Mesendoderm (in vitro differentiated cells): ENCODE measurements at regions not wholly inside any gene's neighbourhood (a gene's known extent, or its start where the extent isn't known, plus 50 kb on each side); places are given as distances from the start of the nearest gene placed in this dataset.
A peak's percentile ranks its signal among the peaks of the same experiment; 100 is the strongest.

Source experiments
- DNase-seq: peaks from one replicate; pipeline ENCODE4 v3.0.0; 2013
- H2AK5ac ChIP-seq: 2 replicates; pipeline ENCODE4 v1.6.1; 2013; ENCODE audit warnings: low read length, inconsistent platforms
- H2BK120ac ChIP-seq: 2 replicates; pipeline ENCODE4 v1.6.1; 2013; ENCODE audit warnings: low read depth, mild to moderate bottlenecking, low read length, moderate library complexity, mixed read lengths
- H2BK15ac ChIP-seq: replicated peaks from 2 replicates; pipeline ENCODE4 v1.6.1; 2013; ENCODE audit warnings: low read depth, mild to moderate bottlenecking, moderate library complexity
- H2BK5ac ChIP-seq: 2 replicates; pipeline ENCODE4 v1.6.1; 2013; ENCODE audit warnings: low read length, inconsistent platforms
- H3K18ac ChIP-seq: 2 replicates; pipeline ENCODE4 v1.6.1; 2013; ENCODE audit warnings: mild to moderate bottlenecking, low read length, mixed read lengths
- H3K23ac ChIP-seq: one replicate; pipeline ENCODE4 v1.6.1; 2013; ENCODE audit warnings: low read length
- H3K27ac ChIP-seq: 2 replicates; pipeline ENCODE4 v1.5.1; 2013; ENCODE audit warnings: low read depth, mild to moderate bottlenecking, inconsistent platforms, low read length, moderate library complexity
- H3K27me3 ChIP-seq: 2 replicates; pipeline ENCODE4 v1.6.1; 2013; ENCODE audit warnings: low read length, control low read depth, mild to moderate bottlenecking, inconsistent platforms; ENCODE audit not compliant: insufficient read depth, poor library complexity
- H3K36me3 ChIP-seq: 2 replicates; pipeline ENCODE4 v1.6.1; 2013; ENCODE audit warnings: low read length, inconsistent platforms; ENCODE audit not compliant: control insufficient read depth, insufficient read depth
- H3K4ac ChIP-seq: one replicate; pipeline ENCODE4 v1.6.1; 2013; ENCODE audit warnings: low read depth, mild to moderate bottlenecking, low read length, moderate library complexity
- H3K4me1 ChIP-seq: 2 replicates; pipeline ENCODE4 v1.6.1; 2013; ENCODE audit warnings: low read depth, low read length, inconsistent platforms; ENCODE audit not compliant: control insufficient read depth
- H3K4me2 ChIP-seq: 2 replicates; pipeline ENCODE4 v1.6.1; 2013; ENCODE audit warnings: low read length
- H3K4me3 ChIP-seq: 2 replicates; pipeline ENCODE4 v1.5.1; 2013; ENCODE audit warnings: mild to moderate bottlenecking, low read length
- H3K56ac ChIP-seq: one replicate; pipeline ENCODE4 v1.6.1; 2013; ENCODE audit warnings: low read length
- H3K79me1 ChIP-seq: 2 replicates; pipeline ENCODE4 v1.6.1; 2013; ENCODE audit warnings: low read length, inconsistent platforms
- H3K79me2 ChIP-seq: 2 replicates; pipeline ENCODE4 v1.6.1; 2013; ENCODE audit warnings: mild to moderate bottlenecking, low read length; ENCODE audit not compliant: control insufficient read depth, insufficient read depth
- H3K9ac ChIP-seq: 2 replicates; pipeline ENCODE4 v1.6.1; 2013; ENCODE audit warnings: low read length, inconsistent platforms
- H4K5ac ChIP-seq: one replicate; pipeline ENCODE4 v1.6.1; 2013; ENCODE audit warnings: low read length
- H4K8ac ChIP-seq: one replicate; pipeline ENCODE4 v1.6.1; 2013; ENCODE audit warnings: low read depth, mild to moderate bottlenecking, control low read depth, low read length, moderate library complexity
- WGBS: extraction: QIAGEN DNeasy Blood & Tissue Kit; methylation state at CpG from one replicate; pipeline ENCODE4 v1.1.7; 2013; ENCODE audit warnings: low lambda C conversion rate, missing lambda C conversion rate; ENCODE audit not compliant: insufficient coverage; ENCODE audit errors: extremely low coverage; 5-methylcytosine and 5-hydroxymethylcytosine counted together

DNA sequence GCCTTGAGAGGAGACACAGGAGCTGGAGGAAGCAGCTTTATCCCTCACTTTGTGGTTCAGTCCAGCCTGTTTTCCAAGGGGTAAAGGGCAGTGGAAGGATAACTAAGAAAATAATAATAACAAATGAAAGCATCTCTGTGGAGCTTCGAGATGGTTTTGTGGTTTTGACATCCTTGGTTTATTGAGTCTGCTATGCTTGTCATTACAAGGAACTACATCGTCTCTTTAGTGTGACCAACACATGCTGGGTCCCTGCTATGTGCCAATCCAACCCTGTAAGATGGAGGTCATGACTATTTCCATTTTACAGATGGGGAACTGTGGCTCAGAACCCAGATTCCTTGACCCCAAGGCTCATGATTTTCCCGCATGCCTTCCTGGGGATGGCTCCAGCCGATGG is 124.8 kb downstream of the MRM1 start:
- peak overlapping the region; percentile 63 for H2AK5ac ChIP-seq
- no peak overlapping the region for H2BK120ac ChIP-seq
- no peak overlapping the region for H3K4me2 ChIP-seq
- H3K18ac ChIP-seq = peak overlapping the region; percentile 57
- no peak overlapping the region for H3K23ac ChIP-seq
- WGBS = no CpG with 5 or more reads among the region's 4 CpGs
- no peaks in the 10 kb centered on the region for H3K27me3 ChIP-seq
- peaks cover 28% of the 10 kb centered on the region for H3K4me1 ChIP-seq
- DNase-seq = no peak
- H4K5ac ChIP-seq = no peak overlapping the region
- no peaks in the 10 kb centered on the region for H3K36me3 ChIP-seq
- H3K79me1 ChIP-seq = no peaks in the 10 kb centered on the region
- H3K79me2 ChIP-seq = no peaks in the 10 kb centered on the region
- H4K8ac ChIP-seq = no peak overlapping the region
- H3K56ac ChIP-seq = peak overlapping the region; percentile 86
- no peak overlapping the region for H3K27ac ChIP-seq
- H3K4ac ChIP-seq = peak overlapping the region; percentile 49
- H2BK5ac ChIP-seq = peak overlapping the region; percentile 55
- no peak overlapping the region for H3K4me3 ChIP-seq
- H2BK15ac ChIP-seq = no peak overlapping the region
- no peak overlapping the region for H3K9ac ChIP-seq

DNA sequence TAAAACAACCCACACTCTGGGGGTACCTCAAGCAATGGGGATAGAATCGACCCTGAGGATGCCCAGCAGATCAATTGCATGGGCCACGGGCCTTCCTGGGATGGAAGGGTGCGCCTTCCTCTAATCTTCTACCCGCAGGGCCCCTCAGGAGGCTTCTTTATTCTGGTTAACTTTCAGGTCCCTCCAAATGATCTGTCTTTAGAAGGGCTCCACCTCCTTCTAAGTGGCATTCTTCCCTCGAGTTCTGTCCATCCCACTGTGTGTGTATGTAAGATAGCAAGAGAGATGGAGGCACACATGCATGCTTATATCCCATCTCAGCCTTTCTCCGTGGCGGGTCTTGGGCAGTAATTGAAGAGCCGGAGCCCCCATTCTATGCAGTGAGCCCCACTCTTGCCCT is 125.7 kb downstream of the MRM1 start:
- peak overlapping the region; percentile 98 for H2BK5ac ChIP-seq
- H3K4me1 ChIP-seq = peaks cover 28% of the 10 kb centered on the region
- no peak overlapping the region for H3K4me3 ChIP-seq
- peak overlapping the region; percentile 25 for H3K4ac ChIP-seq
- no peak overlapping the region for H3K23ac ChIP-seq
- H3K27me3 ChIP-seq = no peaks in the 10 kb centered on the region
- H3K36me3 ChIP-seq = no peaks in the 10 kb centered on the region
- no peak overlapping the region for H2BK120ac ChIP-seq
- peak overlapping the region; percentile 65 for H3K9ac ChIP-seq
- no peak overlapping the region for H2BK15ac ChIP-seq
- WGBS = no CpG with 5 or more reads among the region's 8 CpGs
- no peaks in the 10 kb centered on the region for H3K79me2 ChIP-seq
- no peak overlapping the region for H3K4me2 ChIP-seq
- peak overlapping the region; percentile 86 for H3K56ac ChIP-seq
- peak overlapping the region; percentile 63 for H2AK5ac ChIP-seq
- no peak overlapping the region for H4K8ac ChIP-seq
- no peak for DNase-seq
- no peak overlapping the region for H4K5ac ChIP-seq
- H3K79me1 ChIP-seq = no peaks in the 10 kb centered on the region
- peak overlapping the region; percentile 57 for H3K18ac ChIP-seq
- peak overlapping the region; percentile 82 for H3K27ac ChIP-seq

DNA sequence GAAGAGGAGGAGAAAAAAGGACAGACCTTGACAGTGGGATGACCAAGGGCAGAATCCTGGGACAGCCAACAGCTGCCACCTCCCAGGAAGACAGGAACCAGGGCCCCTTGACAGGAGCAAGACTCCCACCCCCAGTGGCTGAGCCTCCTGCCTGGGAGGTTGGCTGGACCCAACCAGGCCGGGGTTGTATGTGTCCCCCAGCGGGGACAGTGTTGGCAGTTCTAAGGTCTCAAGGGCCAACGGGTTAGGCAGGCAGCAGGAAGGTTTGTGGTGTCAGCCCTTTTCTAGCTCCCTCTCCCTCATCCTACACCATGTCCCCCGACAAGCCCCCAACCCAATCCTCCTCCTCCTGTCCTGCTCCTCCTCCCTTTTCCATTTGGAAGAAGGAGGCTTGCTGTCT is 126.2 kb downstream of the MRM1 start:
- H2BK5ac ChIP-seq = peak overlapping the region; percentile 98
- H4K5ac ChIP-seq = no peak overlapping the region
- H3K27me3 ChIP-seq = no peaks in the 10 kb centered on the region
- H3K4ac ChIP-seq = peak overlapping the region; percentile 25
- H2BK15ac ChIP-seq = no peak overlapping the region
- H3K79me1 ChIP-seq = no peaks in the 10 kb centered on the region
- peaks cover 28% of the 10 kb centered on the region for H3K4me1 ChIP-seq
- H3K9ac ChIP-seq = peak overlapping the region; percentile 65
- no peaks in the 10 kb centered on the region for H3K36me3 ChIP-seq
- no peak overlapping the region for H4K8ac ChIP-seq
- peak overlapping the region; percentile 57 for H3K18ac ChIP-seq
- H3K4me2 ChIP-seq = no peak overlapping the region
- peak overlapping the region; percentile 1 for H2BK120ac ChIP-seq
- DNase-seq = peak; percentile 83
- H3K23ac ChIP-seq = no peak overlapping the region
- H2AK5ac ChIP-seq = peak overlapping the region; percentile 57
- H3K4me3 ChIP-seq = no peak overlapping the region
- no peaks in the 10 kb centered on the region for H3K79me2 ChIP-seq
- H3K56ac ChIP-seq = peak overlapping the region; percentile 86
- WGBS = no CpG with 5 or more reads among the region's 4 CpGs
- H3K27ac ChIP-seq = peak overlapping the region; percentile 82

DNA sequence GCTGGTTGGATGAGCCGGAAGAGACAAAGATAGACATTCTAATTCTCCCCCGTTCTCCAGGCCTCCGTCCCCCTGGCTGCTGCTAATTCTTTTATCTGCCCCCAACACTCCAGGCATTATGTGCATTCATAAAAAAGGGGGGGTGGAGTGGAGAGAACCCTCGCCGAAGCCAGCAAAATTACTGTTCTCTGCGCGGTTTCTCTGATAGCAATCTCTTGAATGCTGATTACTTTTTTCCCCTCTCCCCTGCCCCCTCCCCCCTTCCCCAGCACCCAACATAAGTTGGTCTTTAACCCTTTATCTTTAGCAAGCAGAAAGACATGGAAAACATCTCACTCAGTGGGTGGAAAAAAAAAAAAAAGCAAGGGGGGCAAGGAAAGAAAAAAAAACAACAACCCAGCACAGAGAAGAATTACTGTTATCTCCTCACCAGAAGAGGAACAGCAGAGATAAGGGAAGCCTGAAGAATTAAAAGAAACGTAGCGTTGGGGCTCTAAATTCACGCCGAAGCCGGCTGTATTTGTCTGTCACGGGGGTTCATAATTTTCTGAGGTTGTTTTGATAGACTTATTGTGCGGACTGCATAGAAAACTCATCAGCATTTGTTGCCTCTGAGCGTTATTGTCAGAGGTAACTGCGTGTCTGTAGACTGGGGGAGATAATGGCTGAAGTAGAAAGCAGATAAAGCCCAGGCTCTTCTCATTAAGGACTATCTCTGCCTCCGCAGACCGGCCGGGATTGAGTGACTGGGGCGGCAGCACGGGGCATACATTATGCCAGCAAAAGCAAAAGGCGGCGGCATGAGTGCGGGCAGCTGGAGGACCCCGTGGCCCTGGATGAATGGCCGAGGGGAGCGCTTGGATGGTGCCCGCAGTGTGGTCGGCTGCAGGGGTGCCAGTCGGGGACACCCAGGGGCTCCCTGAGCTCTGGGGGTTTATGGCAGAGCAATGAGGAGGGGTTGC is 126.9 kb downstream of the MRM1 start:
- Histone ChIP-seq H4K8ac (no peak overlapping the region), H3K79me2 (no peaks in the 10 kb centered on the region), H3K36me3 (no peaks in the 10 kb centered on the region), H3K56ac (peak overlapping the region; percentile 86), H2BK5ac (peak overlapping the region; percentile 96), H3K18ac (peak overlapping the region; percentile 77), H3K4ac (peak overlapping the region; percentile 8), H3K4me3 (no peak overlapping the region), H3K4me1 (peaks cover 28% of the 10 kb centered on the region), H3K27me3 (no peaks in the 10 kb centered on the region), H3K23ac (no peak overlapping the region), H4K5ac (no peak overlapping the region), H3K79me1 (no peaks in the 10 kb centered on the region), H2BK120ac (peak overlapping the region; percentile 4), H3K27ac (peak overlapping the region; percentile 90), H2AK5ac (peak overlapping the region; percentile 33), H2BK15ac (no peak overlapping the region), H3K4me2 (peak overlapping the region; percentile 4), H3K9ac (peak overlapping the region; percentile 48)
- WGBS = no CpG with 5 or more reads among the region's 30 CpGs
- DNase-seq = peak; percentile 94

DNA sequence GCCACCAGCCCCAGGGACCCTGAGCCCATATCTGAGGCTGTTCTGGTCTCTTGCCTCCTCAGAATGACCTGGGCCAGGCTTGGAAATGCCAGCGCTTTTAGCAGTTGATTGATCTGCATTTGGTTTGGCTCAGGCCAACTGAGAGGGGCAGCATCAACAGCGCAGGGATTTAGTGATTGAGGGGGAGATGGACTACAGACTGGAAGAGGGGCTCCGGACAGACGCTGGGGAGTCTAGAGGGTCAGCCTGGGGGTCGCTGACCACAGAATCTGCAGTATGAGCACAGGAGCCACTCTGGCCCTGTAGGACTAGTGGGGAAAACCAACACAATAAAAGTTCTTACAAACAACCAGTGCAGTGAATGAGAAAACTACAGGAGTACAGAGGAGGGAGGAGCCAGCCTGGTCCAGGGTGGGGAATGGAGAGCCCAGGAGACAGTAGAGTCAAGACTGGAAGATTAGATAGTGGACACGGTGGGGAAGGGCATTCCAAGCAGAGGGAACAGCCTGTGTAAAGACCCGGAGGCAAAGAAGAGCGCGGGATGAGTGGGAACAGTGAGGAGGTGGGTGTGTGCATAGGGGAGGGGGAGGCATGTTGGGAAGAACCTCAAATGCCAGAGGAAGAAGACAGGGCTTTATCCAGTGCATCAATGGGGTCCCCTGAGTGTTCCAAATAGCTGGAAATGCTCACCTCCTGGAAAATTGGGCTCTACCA is 128.9 kb downstream of the MRM1 start:
- H2BK120ac ChIP-seq = no peak overlapping the region
- no peak overlapping the region for H4K5ac ChIP-seq
- no peak overlapping the region for H3K23ac ChIP-seq
- no peak for DNase-seq
- no peak overlapping the region for H2BK15ac ChIP-seq
- peak overlapping the region; percentile 15 for H3K9ac ChIP-seq
- peak overlapping the region; percentile 16 for H3K18ac ChIP-seq
- peak overlapping the region; percentile 18 for H3K4ac ChIP-seq
- WGBS = no CpG with 5 or more reads among the region's 9 CpGs
- H3K36me3 ChIP-seq = no peaks in the 10 kb centered on the region
- H3K79me2 ChIP-seq = no peaks in the 10 kb centered on the region
- no peak overlapping the region for H3K4me3 ChIP-seq
- no peak overlapping the region for H4K8ac ChIP-seq
- H2AK5ac ChIP-seq = peak overlapping the region; percentile 85
- H3K4me2 ChIP-seq = no peak overlapping the region
- no peak overlapping the region for H2BK5ac ChIP-seq
- no peak overlapping the region for H3K27ac ChIP-seq
- no peaks in the 10 kb centered on the region for H3K27me3 ChIP-seq
- no peaks in the 10 kb centered on the region for H3K79me1 ChIP-seq
- peak overlapping the region; percentile 73 for H3K56ac ChIP-seq
- peaks cover 26% of the 10 kb centered on the region for H3K4me1 ChIP-seq
